ENCODE measurements at regions not wholly inside any gene's neighbourhood (a gene's known extent, or its start where the extent isn't known, plus 50 kb on each side); places are given as distances from the start of the nearest gene placed in this dataset.

GRCh38 chr17:70563281-70563820 is 394.0 kb downstream of the KCNJ2 start:
- TF ChIP-seq CTCF (IDR thresholded peaks at IDR 0.05; ENCODE audit: insufficient read depth, low read length, poor library complexity, severe bottlenecking): no peak
- H3K27me3 ChIP-seq (ENCODE audit: control insufficient read depth, insufficient read depth, low read length): no peaks in the 10 kb centered on the region
- no peaks in the 10 kb centered on the region for H3K36me3 ChIP-seq (ENCODE audit: control insufficient read depth, insufficient read depth, low read length)
- DNase-seq (ENCODE audit: low read depth): no peak
- H3K4me3 ChIP-seq (ENCODE audit: low read depth, low read length): no peak overlapping the region

GRCh38 chr17:70564006-70564620 is 394.8 kb downstream of the KCNJ2 start:
- DNase-seq (ENCODE audit: low read depth): no peak
- no peak overlapping the region for H3K4me3 ChIP-seq (ENCODE audit: low read depth, low read length)
- no peaks in the 10 kb centered on the region for H3K27me3 ChIP-seq (ENCODE audit: control insufficient read depth, insufficient read depth, low read length)
- TF ChIP-seq CTCF (IDR thresholded peaks at IDR 0.05; ENCODE audit: insufficient read depth, low read length, poor library complexity, severe bottlenecking): no peak
- H3K36me3 ChIP-seq (ENCODE audit: control insufficient read depth, insufficient read depth, low read length): no peaks in the 10 kb centered on the region

DNA sequence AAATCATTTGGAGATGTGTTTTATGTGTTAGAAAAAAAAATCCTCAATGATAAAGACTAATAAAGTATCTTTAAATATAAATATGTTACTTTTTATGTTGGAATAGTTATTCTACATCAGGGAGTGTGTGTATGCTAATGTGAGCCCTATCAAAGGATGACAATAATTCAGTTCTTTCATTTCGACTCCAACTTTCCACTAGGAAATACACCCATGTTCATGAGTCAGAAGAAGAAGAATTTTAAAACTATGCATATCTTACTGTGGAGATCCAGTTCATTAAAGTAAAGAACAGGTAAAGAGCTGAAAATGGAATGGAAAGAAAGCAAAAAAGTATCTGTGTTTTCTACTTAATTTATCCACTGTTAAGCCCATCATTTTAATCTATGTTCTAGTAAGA is 399.8 kb downstream of the KCNJ2 start:
- TF ChIP-seq CTCF (IDR thresholded peaks at IDR 0.05; ENCODE audit: insufficient read depth, low read length, poor library complexity, severe bottlenecking): no peak
- DNase-seq (ENCODE audit: low read depth): no peak
- Histone ChIP-seq H3K27me3 (ENCODE audit: control insufficient read depth, insufficient read depth, low read length) (no peaks in the 10 kb centered on the region), H3K4me3 (ENCODE audit: low read depth, low read length) (no peak overlapping the region), H3K36me3 (ENCODE audit: control insufficient read depth, insufficient read depth, low read length) (no peaks in the 10 kb centered on the region)

DNA sequence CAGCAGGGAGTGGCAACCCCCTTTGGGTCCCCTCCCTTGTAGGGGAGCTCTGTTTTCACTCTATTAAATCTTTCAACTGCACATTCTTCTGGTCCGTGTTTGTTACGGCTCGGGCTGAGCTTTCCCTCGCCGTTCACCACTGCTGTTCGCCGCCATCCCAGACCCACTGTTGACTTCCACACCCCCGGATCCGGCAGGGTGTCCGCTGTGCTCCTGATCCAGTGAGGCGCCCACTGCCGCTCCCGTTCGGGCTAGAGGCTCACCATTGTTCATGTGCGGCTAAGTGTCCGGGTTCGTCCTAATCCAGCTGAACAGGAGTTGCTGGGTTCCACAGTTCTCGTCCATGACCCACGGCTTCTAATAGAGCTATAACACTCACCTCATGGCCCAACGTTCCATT is 408.1 kb downstream of the KCNJ2 start:
- no peak for DNase-seq (ENCODE audit: low read depth)
- Histone ChIP-seq H3K36me3 (ENCODE audit: control insufficient read depth, insufficient read depth, low read length) (no peaks in the 10 kb centered on the region), H3K4me3 (ENCODE audit: low read depth, low read length) (no peak overlapping the region), H3K27me3 (ENCODE audit: control insufficient read depth, insufficient read depth, low read length) (no peaks in the 10 kb centered on the region)
- TF ChIP-seq CTCF (IDR thresholded peaks at IDR 0.05; ENCODE audit: insufficient read depth, low read length, poor library complexity, severe bottlenecking): no peak

- no peak for TF ChIP-seq CTCF (IDR thresholded peaks at IDR 0.05; ENCODE audit: insufficient read depth, low read length, poor library complexity, severe bottlenecking)
- DNase-seq (ENCODE audit: low read depth): no peak
- Histone ChIP-seq H3K27me3 (ENCODE audit: control insufficient read depth, insufficient read depth, low read length) (no peaks in the 10 kb centered on the region), H3K36me3 (ENCODE audit: control insufficient read depth, insufficient read depth, low read length) (no peaks in the 10 kb centered on the region), H3K4me3 (ENCODE audit: low read depth, low read length) (no peak overlapping the region)
Observed at GRCh38 chr17:70581459-70581858, 412.1 kb downstream of the KCNJ2 start.

GRCh38 chr17:70582777-70583176 is 413.4 kb downstream of the KCNJ2 start:
- TF ChIP-seq CTCF (IDR thresholded peaks at IDR 0.05; ENCODE audit: insufficient read depth, low read length, poor library complexity, severe bottlenecking): no peak
- Histone ChIP-seq H3K36me3 (ENCODE audit: control insufficient read depth, insufficient read depth, low read length) (no peaks in the 10 kb centered on the region), H3K4me3 (ENCODE audit: low read depth, low read length) (no peak overlapping the region), H3K27me3 (ENCODE audit: control insufficient read depth, insufficient read depth, low read length) (no peaks in the 10 kb centered on the region)
- no peak for DNase-seq (ENCODE audit: low read depth)
